Left renal cortex interstitium (tissue), 4 donors: ENCODE measurements at regions not wholly inside any gene's neighbourhood (a gene's known extent, or its start where the extent isn't known, plus 50 kb on each side); places are given as distances from the start of the nearest gene placed in this dataset.

Experiments
- DNase-seq, 4 donors: peaks; one replicate each; pipeline ENCODE4 v3.0.0-alpha.2; 2013; ENCODE audit warnings: low read depth in 4 of 4, low spot score in 2 of 4, missing footprints in 1 of 4

GRCh38 chr13:78030341-78030896 lies 111.8 kb upstream of the EDNRB start:
- DNase-seq = no peak

- no peak for DNase-seq
These were observed 111.3 kb upstream of the EDNRB start for GRCh38 chr13:78029901-78030300.

- DNase-seq = no peak
These were observed 110.3 kb upstream of the EDNRB start for GRCh38 chr13:78028960-78029359.

GRCh38 chr13:78024996-78025395 lies 106.4 kb upstream of the EDNRB start:
- no peak for DNase-seq

GRCh38 chr13:78022164-78022877 lies 103.7 kb upstream of the EDNRB start:
- DNase-seq = no peak

- no peak for DNase-seq
These were observed 102.2 kb upstream of the EDNRB start for GRCh38 chr13:78020861-78021260.

- no peak for DNase-seq
These were observed 97.2 kb upstream of the EDNRB start for GRCh38 chr13:78015782-78016181.

- DNase-seq = no peak
These were observed 93.4 kb upstream of the EDNRB start for GRCh38 chr13:78012046-78012445.

- DNase-seq = no peak
These were observed 86.2 kb upstream of the EDNRB start for GRCh38 chr13:78004821-78005220.

- DNase-seq = no peak
These were observed 81.1 kb upstream of the EDNRB start for GRCh38 chr13:77999746-78000145.

GRCh38 chr13:77994166-77994565 lies 75.5 kb upstream of the EDNRB start:
- no peak for DNase-seq

GRCh38 chr13:77991003-77991402 lies 72.4 kb upstream of the EDNRB start:
- DNase-seq = no peak

GRCh38 chr13:77989281-77989680 lies 70.7 kb upstream of the EDNRB start:
- DNase-seq = no peak

- DNase-seq = no peak
These were observed 69.7 kb upstream of the EDNRB start for GRCh38 chr13:77988355-77988754.

- no peak for DNase-seq
These were observed 68.1 kb upstream of the EDNRB start for GRCh38 chr13:77986713-77987112.

GRCh38 chr13:77985866-77986636 lies 67.4 kb upstream of the EDNRB start:
- no peak for DNase-seq

GRCh38 chr13:77981281-77981881 lies 62.8 kb upstream of the EDNRB start:
- no peak for DNase-seq

- DNase-seq = no peak
These were observed 62.0 kb upstream of the EDNRB start for GRCh38 chr13:77980592-77980991.

GRCh38 chr13:77979721-77980385 lies 61.2 kb upstream of the EDNRB start:
- DNase-seq = no peak

- no peak for DNase-seq
These were observed 56.9 kb upstream of the EDNRB start for GRCh38 chr13:77975358-77976042.
